Endothelial cell of umbilical vein (primary cell): ENCODE measurements at regions not wholly inside any gene's neighbourhood (a gene's known extent, or its start where the extent isn't known, plus 50 kb on each side); places are given as distances from the start of the nearest gene placed in this dataset.

Source experiments
- BruUV-seq: library from RNA; stranded (reverse); fragments of 400-500 nt; replicated peaks from 2 replicates; lab custom pipeline; 2021; lab: Mats Ljungman, UMichigan
- CTCF ChIA-PET: fragments of 300-600, 350-600 bp; sonication (Branson Sonifier 250); formaldehyde crosslinking; loops from one replicate; lab custom pipeline; 2021; ENCODE audit warnings: antibody characterized with exemption, inconsistent platforms; lab: Charles Lee
- POLR2A ChIA-PET: fragments of 300-600, 350-600 bp; sonication (Branson Sonifier 250); formaldehyde crosslinking; loops from one replicate; lab custom pipeline; 2021; ENCODE audit warnings: antibody characterized with exemption, inconsistent platforms; lab: Charles Lee
- DNase-seq: peaks from one replicate; pipeline ENCODE4 v3.0.0-alpha.2; 2011; ENCODE audit warnings: low read depth, low spot score
- FAIRE-seq: peaks from 2 replicates; lab custom pipeline; 2011; peaks lifted over from hg19 to GRCh38; lab: Jason Lieb, UNC
- H2AFZ ChIP-seq: 2 replicates; pipeline ENCODE4 v1.6.0; 2012; ENCODE audit warnings: low read depth, low read length, control low read depth, inconsistent platforms
- H3K27ac ChIP-seq: 2 replicates; pipeline ENCODE4 v1.5.1; 2011; ENCODE audit warnings: low read depth, mild to moderate bottlenecking, control low read depth, low read length, moderate library complexity; ENCODE audit not compliant: insufficient read depth
- H3K27me3 ChIP-seq, 2 experiments: 2 replicates each; pipeline versions ENCODE4 v1.6.0 to v1.6.1; 2011; ENCODE audit warnings: low read length in 2 of 2, mixed read lengths in 1 of 2; ENCODE audit not compliant: control insufficient read depth in 2 of 2, insufficient read depth in 2 of 2
- H3K36me3 ChIP-seq, 2 experiments: 2 replicates in 1 of 2; 3 replicates in 1 of 2; pipeline ENCODE4 v1.5.1; 2011; ENCODE audit warnings: low read length in 2 of 2, mild to moderate bottlenecking in 1 of 2, moderate library complexity in 1 of 2; ENCODE audit not compliant: control insufficient read depth in 2 of 2, insufficient read depth in 2 of 2; ENCODE audit errors: extremely low read depth in 1 of 2
- H3K4me1 ChIP-seq: 3 replicates; pipeline ENCODE4 v1.5.1; 2011; ENCODE audit warnings: mild to moderate bottlenecking, low read length; ENCODE audit not compliant: control insufficient read depth, insufficient read depth; ENCODE audit errors: extremely low read depth
- H3K4me2 ChIP-seq: 2 replicates; pipeline ENCODE4 v1.6.1; 2011; ENCODE audit warnings: low read length, control low read depth, mixed read lengths; ENCODE audit not compliant: insufficient read depth
- H3K4me3 ChIP-seq, 3 experiments: fragments of 200-600 bp in 1 of 3; sonication (generic), shearing (Covaris generic) in 1 of 3; replicated peaks in 1 of 3; 2 replicates each; pipeline ENCODE4 v1.5.1; 2011 to 2016; ENCODE audit warnings: control low read depth in 3 of 3, low read length in 3 of 3, mild to moderate bottlenecking in 2 of 3, inconsistent platforms in 1 of 3, low read depth in 1 of 3, moderate library complexity in 1 of 3; ENCODE audit not compliant: insufficient read depth in 1 of 3
- H3K79me2 ChIP-seq: 2 replicates; pipeline ENCODE4 v1.6.0; 2012; ENCODE audit warnings: low read length, inconsistent platforms; ENCODE audit not compliant: control insufficient read depth, insufficient read depth
- H3K9ac ChIP-seq: replicated peaks from 2 replicates; pipeline ENCODE3; 2011; ENCODE audit warnings: low read length, control low read depth; ENCODE audit not compliant: insufficient read depth; ENCODE audit errors: extremely low read depth
- H3K9me1 ChIP-seq: replicated peaks from 3 replicates; pipeline ENCODE4 v1.6.0; 2011; ENCODE audit warnings: mild to moderate bottlenecking, low read length; ENCODE audit not compliant: control insufficient read depth, insufficient read depth; ENCODE audit errors: extremely low read depth
- H3K9me3 ChIP-seq: replicated peaks from 2 replicates; pipeline ENCODE4 v1.5.1; 2012; ENCODE audit warnings: low read length, inconsistent platforms; ENCODE audit not compliant: control insufficient read depth, insufficient read depth
- H4K20me1 ChIP-seq: replicated peaks from 2 replicates; pipeline ENCODE3; 2011; ENCODE audit warnings: mild to moderate bottlenecking, low read length; ENCODE audit not compliant: control insufficient read depth, insufficient read depth; ENCODE audit errors: extremely low read depth
- EZH2 ChIP-seq: IDR thresholded peaks from 2 replicates; pipeline ENCODE4 v1.6.1; 2012; ENCODE audit warnings: borderline replicate concordance, low read depth, mild to moderate bottlenecking, moderate library complexity, low read length, inconsistent platforms; ENCODE audit not compliant: severe bottlenecking
- FOS ChIP-seq: IDR thresholded peaks from 2 replicates; pipeline ENCODE4 v1.6.1; 2011; ENCODE audit warnings: mild to moderate bottlenecking, low read length, moderate library complexity, borderline replicate concordance; ENCODE audit not compliant: insufficient read depth
- JUN ChIP-seq: IDR thresholded peaks from 2 replicates; pipeline ENCODE4 v1.6.1; 2011; ENCODE audit warnings: borderline replicate concordance, low read depth; ENCODE audit not compliant: insufficient read length, insufficient read depth
- MYC ChIP-seq: IDR thresholded peaks from one replicate; pipeline ENCODE4 v1.6.1; 2011; ENCODE audit warnings: mild to moderate bottlenecking, low read depth, low read length
- POLR2A ChIP-seq: IDR thresholded peaks from 2 replicates; pipeline ENCODE4 v1.6.1; 2012; ENCODE audit warnings: low read depth, mild to moderate bottlenecking, control low read depth, low read length
- POLR2AphosphoS5 ChIP-seq: IDR thresholded peaks from 2 replicates; pipeline ENCODE4 v1.6.1; 2012; ENCODE audit warnings: low read depth, mild to moderate bottlenecking, control low read depth, low read length, moderate library complexity; ENCODE audit not compliant: insufficient read depth
- dilution Hi-C: fragments of 300-500 bp; cut with MboI; formaldehyde crosslinking; loops from one replicate; pipeline ENCODE4 v1.15.0; 2019; ENCODE audit warnings: low sequenced_read_pairs; ENCODE audit not compliant: extremely low pct_ligation_motif_present
- intact Hi-C: fragments of 100-400 bp; cut with micrococcal nuclease; formaldehyde crosslinking; loops from one replicate; pipeline ENCODE4 v1.10.0; 2022
- TF ChIP-seq, protein P1 (sequence below), 2 donors: IDR thresholded peaks; 1 replicate in 1 of 2; 2 replicates in 1 of 2; pipeline ENCODE4 v1.5.1; 2011; ENCODE audit warnings: low read length in 2 of 2, mild to moderate bottlenecking in 2 of 2, moderate library complexity in 2 of 2, control low read depth in 1 of 2, inconsistent platforms in 1 of 2, low read depth in 1 of 2; ENCODE audit not compliant: insufficient read depth in 1 of 2; ENCODE audit errors: extremely low read depth in 1 of 2
- TF ChIP-seq, protein P2 (sequence below): IDR thresholded peaks from 2 replicates; pipeline ENCODE4 v1.6.1; 2011; ENCODE audit not compliant: insufficient read depth, insufficient read length

DNA sequence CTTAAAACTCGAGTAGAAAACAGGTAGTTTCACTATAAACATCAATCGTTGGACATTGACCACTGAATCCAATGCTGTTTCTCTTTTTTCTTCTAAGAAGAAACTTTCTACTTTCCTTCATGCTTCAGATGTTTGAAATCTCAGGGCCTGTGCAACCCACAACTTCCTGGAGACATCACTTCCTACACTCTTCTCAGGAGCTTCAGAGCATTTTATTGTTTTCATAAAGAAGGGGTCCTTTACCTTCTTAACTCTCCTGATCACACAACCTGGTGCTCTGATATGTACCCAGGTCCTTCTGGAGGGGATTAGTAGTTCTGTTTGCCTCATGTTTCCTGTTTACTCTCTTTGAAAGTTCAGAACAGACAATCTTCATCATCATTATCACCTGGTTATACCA, 113.0 kb upstream of the VAV3 start:
- ChIA-PET POLR2A (no interaction called here), CTCF (no interaction called here)
- dilution Hi-C loops: no loop called here

More for the DNA sequence above, 113.0 kb upstream of the VAV3 start:
- FAIRE-seq: no peak
- intact Hi-C loops: no loop called here
- Histone ChIP-seq H3K4me3 (no peak overlapping the region), H3K9ac (no peak overlapping the region), H3K36me3 (no peaks in the 10 kb centered on the region), H3K27me3 (no peaks in the 10 kb centered on the region), H2AFZ (no peak overlapping the region), H3K9me1 (peaks cover 2% of the 10 kb centered on the region), H3K9me3 (no peaks in the 10 kb centered on the region), H3K79me2 (no peaks in the 10 kb centered on the region), H3K4me2 (no peak overlapping the region), H3K27ac (no peak overlapping the region), H4K20me1 (no peaks in the 10 kb centered on the region), H3K4me1 (no peaks in the 10 kb centered on the region)
- TF ChIP-seq EZH2 (no peak), MYC (no peak), FOS (no peak), POLR2A (no peak), POLR2AphosphoS5 (no peak), JUN (no peak)
- TF ChIP-seq, protein P1, sequence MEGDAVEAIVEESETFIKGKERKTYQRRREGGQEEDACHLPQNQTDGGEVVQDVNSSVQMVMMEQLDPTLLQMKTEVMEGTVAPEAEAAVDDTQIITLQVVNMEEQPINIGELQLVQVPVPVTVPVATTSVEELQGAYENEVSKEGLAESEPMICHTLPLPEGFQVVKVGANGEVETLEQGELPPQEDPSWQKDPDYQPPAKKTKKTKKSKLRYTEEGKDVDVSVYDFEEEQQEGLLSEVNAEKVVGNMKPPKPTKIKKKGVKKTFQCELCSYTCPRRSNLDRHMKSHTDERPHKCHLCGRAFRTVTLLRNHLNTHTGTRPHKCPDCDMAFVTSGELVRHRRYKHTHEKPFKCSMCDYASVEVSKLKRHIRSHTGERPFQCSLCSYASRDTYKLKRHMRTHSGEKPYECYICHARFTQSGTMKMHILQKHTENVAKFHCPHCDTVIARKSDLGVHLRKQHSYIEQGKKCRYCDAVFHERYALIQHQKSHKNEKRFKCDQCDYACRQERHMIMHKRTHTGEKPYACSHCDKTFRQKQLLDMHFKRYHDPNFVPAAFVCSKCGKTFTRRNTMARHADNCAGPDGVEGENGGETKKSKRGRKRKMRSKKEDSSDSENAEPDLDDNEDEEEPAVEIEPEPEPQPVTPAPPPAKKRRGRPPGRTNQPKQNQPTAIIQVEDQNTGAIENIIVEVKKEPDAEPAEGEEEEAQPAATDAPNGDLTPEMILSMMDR (IDR thresholded peaks at IDR 0.05; ENCODE audit: extremely low read depth in 1 of 2, insufficient read depth in 1 of 2, low read depth in 1 of 2, low read length in 2 of 2): no peak
- TF ChIP-seq, protein P2, sequence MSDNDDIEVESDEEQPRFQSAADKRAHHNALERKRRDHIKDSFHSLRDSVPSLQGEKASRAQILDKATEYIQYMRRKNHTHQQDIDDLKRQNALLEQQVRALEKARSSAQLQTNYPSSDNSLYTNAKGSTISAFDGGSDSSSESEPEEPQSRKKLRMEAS: no peak
- BruUV-seq: no TSS peak
- no peak for DNase-seq
